ENCODE measurements at regions not wholly inside any gene's neighbourhood (a gene's known extent, or its start where the extent isn't known, plus 50 kb on each side); places are given as distances from the start of the nearest gene placed in this dataset.

GRCh38 chr15:59936741-59937140 is 67.4 kb upstream of the FOXB1 start:
- no peak for TF ChIP-seq Cebpa-rat (IDR thresholded peaks at IDR 0.05)
- Histone ChIP-seq H3K27me3 (no peaks in the 10 kb centered on the region), H3K4me1 (no peaks in the 10 kb centered on the region), H4K20me1 (no peaks in the 10 kb centered on the region), H3K9me3 (replicated peaks in 1 of 11) (no peaks in the 10 kb centered on the region), H3K27ac (no peak overlapping the region), H3K9ac (no peak overlapping the region), H3K4me3 (no peak overlapping the region), H3K36me3 (no peaks in the 10 kb centered on the region), H3K4me2 (no peak overlapping the region)

GRCh38 chr15:59933607-59934006 is 70.5 kb upstream of the FOXB1 start:
- no peak for TF ChIP-seq Cebpa-rat (IDR thresholded peaks at IDR 0.05)
- Histone ChIP-seq H3K27ac (no peak overlapping the region), H4K20me1 (no peaks in the 10 kb centered on the region), H3K9me3 (replicated peaks in 1 of 11) (no peaks in the 10 kb centered on the region), H3K4me1 (no peaks in the 10 kb centered on the region), H3K4me2 (no peak overlapping the region), H3K9ac (no peak overlapping the region), H3K27me3 (no peaks in the 10 kb centered on the region), H3K36me3 (no peaks in the 10 kb centered on the region), H3K4me3 (no peak overlapping the region)

- H3K4me3 ChIP-seq: no peak overlapping the region
Observed at GRCh38 chr15:59931646-59932261, 72.4 kb upstream of the FOXB1 start.

GRCh38 chr15:59924812-59925522 is 79.1 kb upstream of the FOXB1 start:
- TF ChIP-seq Cebpa-rat (IDR thresholded peaks at IDR 0.05): no peak

More at GRCh38 chr15:59931646-59932261, 72.4 kb upstream of the FOXB1 start:
- H3K9me3 ChIP-seq (replicated peaks in 1 of 11): no peaks in the 10 kb centered on the region
- no peak overlapping the region for H3K4me2 ChIP-seq
- no peaks in the 10 kb centered on the region for H3K27me3 ChIP-seq
- H3K27ac ChIP-seq: no peak overlapping the region
- no peak overlapping the region for H3K9ac ChIP-seq
- no peaks in the 10 kb centered on the region for H4K20me1 ChIP-seq
- no peak for TF ChIP-seq Cebpa-rat (IDR thresholded peaks at IDR 0.05)
- no peaks in the 10 kb centered on the region for H3K4me1 ChIP-seq
- H3K36me3 ChIP-seq: no peaks in the 10 kb centered on the region

GRCh38 chr15:59924096-59924495 is 80.0 kb upstream of the FOXB1 start:
- no peaks in the 10 kb centered on the region for H3K36me3 ChIP-seq
- no peaks in the 10 kb centered on the region for H4K20me1 ChIP-seq
- H3K4me3 ChIP-seq: no peak overlapping the region
- H3K9me3 ChIP-seq (replicated peaks in 1 of 11): no peaks in the 10 kb centered on the region; a peak in 1 of 22 replicates
- no peak overlapping the region for H3K4me2 ChIP-seq
- H3K27me3 ChIP-seq: no peaks in the 10 kb centered on the region
- no peak for TF ChIP-seq Cebpa-rat (IDR thresholded peaks at IDR 0.05)
- no peaks in the 10 kb centered on the region for H3K4me1 ChIP-seq
- H3K9ac ChIP-seq: no peak overlapping the region
- H3K27ac ChIP-seq: no peak overlapping the region

More at GRCh38 chr15:59924812-59925522, 79.1 kb upstream of the FOXB1 start:
- H3K4me3 ChIP-seq: no peak overlapping the region
- H4K20me1 ChIP-seq: no peaks in the 10 kb centered on the region
- no peak overlapping the region for H3K27ac ChIP-seq
- H3K9ac ChIP-seq: no peak overlapping the region
- H3K27me3 ChIP-seq: no peaks in the 10 kb centered on the region
- H3K36me3 ChIP-seq: no peaks in the 10 kb centered on the region
- no peaks in the 10 kb centered on the region for H3K4me1 ChIP-seq
- H3K4me2 ChIP-seq: no peak overlapping the region
- no peaks in the 10 kb centered on the region; a peak in 1 of 22 replicates for H3K9me3 ChIP-seq (replicated peaks in 1 of 11)

DNA sequence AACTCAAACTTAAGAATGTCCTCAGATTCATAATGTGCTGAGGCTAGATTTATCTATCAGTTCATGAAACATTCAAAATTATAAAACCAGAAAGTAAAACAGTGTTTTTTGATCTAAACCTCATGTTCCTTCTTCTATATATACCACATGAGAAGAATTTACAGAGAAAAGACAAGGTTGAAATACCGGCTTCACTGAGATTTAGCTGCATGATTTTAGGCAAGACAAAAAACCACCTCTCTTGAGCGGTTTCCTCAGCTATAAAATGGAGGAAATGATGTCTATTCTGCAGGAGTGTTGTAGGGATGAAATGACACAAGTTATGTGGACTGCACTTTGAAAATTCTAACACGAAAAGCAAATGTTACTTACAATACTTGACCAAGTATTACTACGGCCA is 80.6 kb upstream of the FOXB1 start:
- Histone ChIP-seq H3K9me3 (replicated peaks in 1 of 11) (no peaks in the 10 kb centered on the region; a peak in 1 of 22 replicates), H4K20me1 (no peaks in the 10 kb centered on the region), H3K4me2 (no peak overlapping the region), H3K27ac (no peak overlapping the region), H3K27me3 (no peaks in the 10 kb centered on the region), H3K9ac (no peak overlapping the region), H3K36me3 (no peaks in the 10 kb centered on the region), H3K4me1 (no peaks in the 10 kb centered on the region), H3K4me3 (no peak overlapping the region)
- no peak for TF ChIP-seq Cebpa-rat (IDR thresholded peaks at IDR 0.05)

GRCh38 chr15:59918994-59919951 is 84.8 kb upstream of the FOXB1 start:
- no peaks in the 10 kb centered on the region for H4K20me1 ChIP-seq
- H3K4me1 ChIP-seq: no peaks in the 10 kb centered on the region
- H3K9me3 ChIP-seq (replicated peaks in 1 of 11): no peaks in the 10 kb centered on the region
- TF ChIP-seq Cebpa-rat (IDR thresholded peaks at IDR 0.05): no peak
- no peak overlapping the region for H3K4me2 ChIP-seq
- H3K27me3 ChIP-seq: no peaks in the 10 kb centered on the region
- no peaks in the 10 kb centered on the region for H3K36me3 ChIP-seq
- no peak overlapping the region for H3K9ac ChIP-seq
- no peak overlapping the region for H3K27ac ChIP-seq
- H3K4me3 ChIP-seq: no peak overlapping the region

GRCh38 chr15:59917504-59918157 is 86.5 kb upstream of the FOXB1 start:
- no peaks in the 10 kb centered on the region for H4K20me1 ChIP-seq
- H3K27me3 ChIP-seq: no peaks in the 10 kb centered on the region
- H3K36me3 ChIP-seq: no peaks in the 10 kb centered on the region
- no peak overlapping the region for H3K4me2 ChIP-seq
- no peak overlapping the region for H3K4me3 ChIP-seq
- H3K9me3 ChIP-seq (replicated peaks in 1 of 11): no peaks in the 10 kb centered on the region
- H3K27ac ChIP-seq: no peak overlapping the region
- H3K9ac ChIP-seq: no peak overlapping the region
- TF ChIP-seq Cebpa-rat (IDR thresholded peaks at IDR 0.05): no peak
- H3K4me1 ChIP-seq: no peaks in the 10 kb centered on the region

DNA sequence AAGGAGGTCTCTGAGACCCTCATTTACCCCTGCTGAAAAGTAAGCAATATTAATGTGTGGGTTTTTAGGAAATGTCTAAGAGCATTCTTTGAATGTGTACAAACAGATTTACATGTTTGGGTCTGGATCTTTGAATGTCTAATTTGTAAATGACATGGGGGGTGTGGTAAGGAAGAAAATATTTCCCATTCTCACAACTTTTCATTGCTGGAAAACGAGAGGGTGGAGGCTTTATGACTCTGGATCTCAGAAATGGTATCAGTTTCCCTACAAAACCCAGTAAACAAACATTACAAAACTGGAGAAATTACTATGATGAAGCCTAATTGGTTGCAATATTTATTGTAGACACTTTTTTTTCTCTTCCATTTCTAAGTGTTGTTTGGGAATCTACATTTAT is 98.1 kb upstream of the FOXB1 start:
- H3K9me3 ChIP-seq (replicated peaks in 1 of 11): no peaks in the 10 kb centered on the region
- H3K27ac ChIP-seq: no peak overlapping the region
- no peaks in the 10 kb centered on the region for H3K4me1 ChIP-seq
- no peaks in the 10 kb centered on the region for H4K20me1 ChIP-seq
- no peak overlapping the region for H3K4me3 ChIP-seq
- H3K36me3 ChIP-seq: no peaks in the 10 kb centered on the region
- no peak overlapping the region for H3K9ac ChIP-seq
- no peak overlapping the region for H3K4me2 ChIP-seq
- no peak for TF ChIP-seq Cebpa-rat (IDR thresholded peaks at IDR 0.05)
- H3K27me3 ChIP-seq: no peaks in the 10 kb centered on the region

Measured in BLaER1 treated with 17β-estradiol and CSF1 and Interleukin-3, amounts not matched to agents 10 nM and 100 nM (cell line).